ENCODE measurements at regions not wholly inside any gene's neighbourhood (a gene's known extent, or its start where the extent isn't known, plus 50 kb on each side); places are given as distances from the start of the nearest gene placed in this dataset.

DNA sequence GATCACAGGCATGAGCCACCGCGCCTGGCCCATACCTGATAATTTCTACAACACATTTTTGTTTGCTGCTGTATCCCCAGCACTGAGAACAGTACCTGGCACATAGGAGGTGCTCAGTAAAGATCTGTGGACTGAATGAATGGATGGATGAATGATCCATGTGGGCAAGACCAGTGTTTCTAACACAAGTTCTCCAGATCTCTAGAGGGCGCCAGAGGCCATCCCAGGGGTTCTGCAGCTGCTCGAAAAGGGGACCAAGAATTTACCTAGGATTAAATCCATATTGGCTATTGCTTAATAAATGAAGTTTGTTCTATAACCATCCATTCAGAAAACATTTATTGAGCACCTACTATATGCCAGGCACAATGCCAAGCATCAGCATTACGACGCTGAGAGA, 167.7 kb downstream of the ACTL8 start:
- TF ChIP-seq ZFX (IDR thresholded peaks at IDR 0.05), result no peak
- TF ChIP-seq, protein P1, sequence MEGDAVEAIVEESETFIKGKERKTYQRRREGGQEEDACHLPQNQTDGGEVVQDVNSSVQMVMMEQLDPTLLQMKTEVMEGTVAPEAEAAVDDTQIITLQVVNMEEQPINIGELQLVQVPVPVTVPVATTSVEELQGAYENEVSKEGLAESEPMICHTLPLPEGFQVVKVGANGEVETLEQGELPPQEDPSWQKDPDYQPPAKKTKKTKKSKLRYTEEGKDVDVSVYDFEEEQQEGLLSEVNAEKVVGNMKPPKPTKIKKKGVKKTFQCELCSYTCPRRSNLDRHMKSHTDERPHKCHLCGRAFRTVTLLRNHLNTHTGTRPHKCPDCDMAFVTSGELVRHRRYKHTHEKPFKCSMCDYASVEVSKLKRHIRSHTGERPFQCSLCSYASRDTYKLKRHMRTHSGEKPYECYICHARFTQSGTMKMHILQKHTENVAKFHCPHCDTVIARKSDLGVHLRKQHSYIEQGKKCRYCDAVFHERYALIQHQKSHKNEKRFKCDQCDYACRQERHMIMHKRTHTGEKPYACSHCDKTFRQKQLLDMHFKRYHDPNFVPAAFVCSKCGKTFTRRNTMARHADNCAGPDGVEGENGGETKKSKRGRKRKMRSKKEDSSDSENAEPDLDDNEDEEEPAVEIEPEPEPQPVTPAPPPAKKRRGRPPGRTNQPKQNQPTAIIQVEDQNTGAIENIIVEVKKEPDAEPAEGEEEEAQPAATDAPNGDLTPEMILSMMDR (conservative IDR thresholded peaks at IDR 0.05), result peak; percentile 62

DNA sequence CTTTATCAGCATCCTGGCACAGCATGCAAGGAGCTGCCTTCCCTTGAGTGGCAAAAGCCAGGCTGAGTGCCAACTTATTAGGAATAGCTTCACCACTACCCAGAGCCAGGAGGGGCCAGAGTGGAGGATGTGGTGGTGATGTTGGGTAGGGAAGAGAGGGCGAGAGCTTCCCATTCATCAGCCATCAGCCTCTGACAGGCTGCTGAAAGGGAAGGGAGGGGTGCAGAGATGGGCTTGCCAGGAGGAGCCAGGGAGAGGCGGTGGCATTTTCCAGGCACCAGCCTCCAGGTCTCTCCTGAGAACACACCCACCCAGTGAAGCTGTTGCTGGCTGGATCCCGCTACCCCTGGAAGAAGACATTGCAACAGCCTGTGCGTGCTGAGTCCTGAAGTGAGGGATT, 168.5 kb downstream of the ACTL8 start:
- no peak overlapping the region for H3K27ac ChIP-seq
- no peak for TF ChIP-seq ZFX (IDR thresholded peaks at IDR 0.05)
- TF ChIP-seq, protein P1 (conservative IDR thresholded peaks at IDR 0.05), result no peak

More for the DNA sequence above, 167.7 kb downstream of the ACTL8 start:
- H3K27ac ChIP-seq, result no peak overlapping the region

DNA sequence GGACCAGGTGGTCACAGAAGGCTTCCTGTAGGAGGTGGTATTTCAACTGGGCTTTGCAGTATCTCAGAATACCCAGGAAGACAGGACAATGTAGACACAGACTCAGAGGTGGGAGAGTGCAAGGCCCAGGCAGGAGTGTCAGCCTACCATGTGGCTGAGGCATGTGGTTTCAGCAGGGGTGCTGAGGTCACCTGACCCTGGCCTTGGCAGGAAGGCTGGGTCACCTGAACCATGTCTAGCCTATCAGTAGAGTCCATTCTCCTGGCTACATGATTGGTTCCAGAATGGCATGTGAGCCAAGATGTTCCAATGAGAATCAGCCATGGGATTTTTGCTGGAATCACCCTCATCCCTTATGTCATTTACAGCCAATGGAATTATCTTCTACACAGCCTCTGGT, 169.4 kb downstream of the ACTL8 start:
- TF ChIP-seq ZFX (IDR thresholded peaks at IDR 0.05), result no peak
- TF ChIP-seq, protein P1 (conservative IDR thresholded peaks at IDR 0.05), result no peak
- no peak overlapping the region for H3K27ac ChIP-seq

DNA sequence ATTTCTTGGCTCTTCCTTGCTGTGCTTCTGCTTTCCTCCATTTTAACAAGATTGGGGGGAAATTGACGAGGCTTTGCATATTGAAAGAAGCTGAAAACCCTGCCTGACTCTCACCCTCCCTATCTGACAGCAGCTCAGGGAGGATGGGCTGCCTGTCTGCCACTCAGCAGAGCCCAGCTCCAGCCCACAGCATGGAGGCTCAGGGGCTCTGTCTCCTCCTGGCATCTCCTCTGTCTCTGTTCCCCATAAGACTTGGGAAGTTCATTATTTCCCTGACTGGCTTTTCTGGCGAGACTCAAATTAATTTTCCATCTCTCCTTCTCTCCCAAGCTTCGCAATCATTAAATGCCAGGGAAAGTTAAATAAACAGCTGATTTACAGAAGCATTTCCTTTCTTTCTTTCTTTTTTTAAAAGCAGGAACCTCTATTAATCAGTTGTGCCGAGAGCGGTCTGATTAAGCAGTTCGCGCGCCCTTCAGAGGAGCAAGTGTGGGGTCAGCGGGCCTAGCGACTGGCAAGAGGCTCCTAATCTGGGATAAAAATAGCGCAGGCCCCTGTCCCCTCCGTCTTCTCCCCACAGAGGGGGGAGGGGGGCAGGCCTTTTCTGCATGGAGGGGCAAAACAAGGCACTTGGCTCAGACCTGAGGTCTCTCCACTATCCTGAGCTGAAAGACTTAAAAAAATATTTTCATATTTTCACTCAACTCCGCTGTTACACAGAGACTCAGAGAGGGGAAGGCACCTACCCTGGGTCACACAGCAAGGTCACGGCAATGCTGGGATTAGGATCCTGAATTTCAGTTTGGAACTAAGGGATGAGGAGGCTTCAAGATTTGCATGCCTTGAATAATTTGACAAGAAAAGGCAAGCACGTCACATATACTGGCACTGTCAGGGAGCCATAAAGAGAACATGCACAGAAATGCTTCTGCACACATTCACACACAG, 170.4 kb downstream of the ACTL8 start:
- H3K27ac ChIP-seq, result no peak overlapping the region
- no peak for TF ChIP-seq ZFX (IDR thresholded peaks at IDR 0.05)
- TF ChIP-seq, protein P1 (conservative IDR thresholded peaks at IDR 0.05), result no peak

DNA sequence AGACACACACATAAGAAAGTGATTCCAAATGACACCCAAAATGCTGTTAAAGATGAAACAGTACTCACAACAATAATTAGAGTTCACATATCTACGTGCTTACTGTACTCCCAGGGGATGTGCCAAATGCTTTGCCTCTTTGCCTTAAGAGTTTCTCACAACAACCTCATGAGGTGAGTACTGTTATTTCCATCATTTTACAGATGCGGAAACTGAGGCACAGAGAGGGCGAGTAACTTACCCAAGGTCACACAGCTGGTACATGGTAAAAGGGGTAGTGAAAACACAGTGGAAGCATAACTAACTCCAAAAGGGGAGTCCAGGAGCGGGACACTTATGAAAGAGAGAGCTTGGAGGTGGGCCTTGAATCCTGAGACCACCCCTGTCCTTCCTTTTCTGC, 171.8 kb downstream of the ACTL8 start:
- no peak overlapping the region for H3K27ac ChIP-seq
- no peak for TF ChIP-seq ZFX (IDR thresholded peaks at IDR 0.05)
- TF ChIP-seq, protein P1 (conservative IDR thresholded peaks at IDR 0.05), result no peak

DNA sequence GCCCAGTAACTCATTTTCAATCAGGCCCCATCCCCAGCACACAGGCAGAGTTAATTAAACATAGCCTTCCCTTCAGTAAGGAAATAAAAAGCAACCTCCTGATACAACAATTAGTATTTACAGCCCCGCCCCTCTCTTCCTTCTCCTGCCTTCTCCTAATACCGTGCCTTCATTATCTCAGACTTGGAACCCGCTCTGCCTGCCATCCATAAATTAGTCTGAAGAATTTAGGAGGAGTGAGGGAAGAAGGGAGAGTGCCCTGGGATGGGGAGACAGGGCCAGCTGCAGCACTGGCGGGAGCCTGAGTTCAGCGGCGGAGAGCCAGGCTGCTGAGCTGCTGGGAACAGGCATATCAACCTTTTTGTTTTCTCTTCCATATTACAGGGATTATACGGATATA, 172.8 kb downstream of the ACTL8 start:
- no peak overlapping the region for H3K27ac ChIP-seq
- TF ChIP-seq ZFX (IDR thresholded peaks at IDR 0.05), result no peak
- TF ChIP-seq, protein P1 (conservative IDR thresholded peaks at IDR 0.05), result no peak

DNA sequence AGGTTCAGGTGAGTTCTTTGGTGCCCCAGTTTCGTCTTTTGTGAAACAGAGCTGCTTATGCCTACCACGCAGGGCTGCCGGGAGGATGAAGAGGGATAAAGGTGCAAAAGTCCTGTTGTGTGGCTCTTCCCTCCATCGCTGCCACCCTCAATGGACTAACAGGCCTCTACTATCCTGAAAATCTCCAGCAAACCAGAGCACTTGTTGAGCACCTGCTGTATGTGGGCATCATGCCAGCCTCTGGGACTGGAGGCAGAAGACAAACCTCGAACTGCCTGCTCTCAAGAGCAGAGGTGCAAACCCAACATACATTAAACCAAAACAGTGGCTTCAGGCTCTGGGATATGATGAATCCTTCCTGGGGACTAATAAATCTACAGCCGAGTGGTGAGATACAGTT, 174.1 kb downstream of the ACTL8 start:
- TF ChIP-seq ZFX (IDR thresholded peaks at IDR 0.05), result no peak
- TF ChIP-seq, protein P1 (conservative IDR thresholded peaks at IDR 0.05), result no peak
- no peak overlapping the region for H3K27ac ChIP-seq
